GM10248 (cell line): ENCODE measurements at regions not wholly inside any gene's neighbourhood (a gene's known extent, or its start where the extent isn't known, plus 50 kb on each side); places are given as distances from the start of the nearest gene placed in this dataset.

ENCODE experiments used
- CTCF ChIA-PET: fragments of 300-600 bp; sonication (Branson Sonifier 250); formaldehyde crosslinking; extraction: SDS; loops from one replicate; lab custom pipeline; 2021; ENCODE audit warnings: antibody characterized with exemption; lab: Yijun Ruan, JAX
- POLR2A ChIA-PET: fragments of 350-650 bp; sonication (Branson Sonifier 250); formaldehyde crosslinking; extraction: SDS; loops from one replicate; lab custom pipeline; 2020; ENCODE audit warnings: antibody characterized with exemption; lab: Yijun Ruan, JAX
- DNase-seq: peaks from one replicate; pipeline ENCODE4 v3.0.0; 2012; ENCODE audit errors: extremely low spot score
- CTCF ChIP-seq: IDR thresholded peaks from 2 replicates; pipeline ENCODE4 v1.5.1; 2012; ENCODE audit warnings: mild to moderate bottlenecking, low read depth; ENCODE audit errors: extremely low read depth, missing control alignments, control extremely low read depth

GRCh38 chr11:70735976-70736375 is 337.6 kb downstream of the CTTN start:
- CTCF ChIA-PET: interaction anchor here (0.7 kb wide), 1 partner anchor 10 kb away, joined by 3 read pairs; no protein-coding TSS in a partner anchor
- no peak for TF ChIP-seq CTCF
- no peak for DNase-seq
- POLR2A ChIA-PET: no interaction called here

- ChIA-PET CTCF (no interaction called here), POLR2A (no interaction called here)
- no peak for TF ChIP-seq CTCF
- no peak for DNase-seq
Observed at GRCh38 chr11:70736461-70736860, 338.1 kb downstream of the CTTN start.

- DNase-seq: no peak
- CTCF ChIA-PET: no interaction called here
- POLR2A ChIA-PET: no interaction called here
- TF ChIP-seq CTCF: no peak
Observed at GRCh38 chr11:70736937-70737640, 338.8 kb downstream of the CTTN start.

GRCh38 chr11:70737816-70738630 is 339.7 kb downstream of the CTTN start:
- no peak for DNase-seq
- no peak for TF ChIP-seq CTCF
- ChIA-PET CTCF (no interaction called here), POLR2A (no interaction called here)

GRCh38 chr11:70738661-70739060 is 340.3 kb downstream of the CTTN start:
- POLR2A ChIA-PET: no interaction called here
- no peak for DNase-seq
- no peak for TF ChIP-seq CTCF
- CTCF ChIA-PET: no interaction called here

GRCh38 chr11:70739091-70739490 is 340.8 kb downstream of the CTTN start:
- CTCF ChIA-PET: no interaction called here
- POLR2A ChIA-PET: no interaction called here

More at GRCh38 chr11:70739091-70739490, 340.8 kb downstream of the CTTN start:
- DNase-seq: no peak
- no peak for TF ChIP-seq CTCF
